GM12864 (cell line): ENCODE measurements at regions not wholly inside any gene's neighbourhood (a gene's known extent, or its start where the extent isn't known, plus 50 kb on each side); places are given as distances from the start of the nearest gene placed in this dataset.

ENCODE experiments used
- DNase-seq: peaks from one replicate; pipeline ENCODE4 v3.0.0-alpha.2; 2011; ENCODE audit warnings: low read depth
- H3K4me3 ChIP-seq: 2 replicates; pipeline ENCODE4 v1.5.1; 2011; ENCODE audit warnings: mild to moderate bottlenecking, low read depth, low read length, control low read depth
- CTCF ChIP-seq: IDR thresholded peaks from 2 replicates; pipeline ENCODE4 v1.5.1; 2011; ENCODE audit warnings: low read depth, mild to moderate bottlenecking, moderate library complexity, low read length, control low read depth, inconsistent platforms; ENCODE audit errors: missing control alignments

GRCh38 chr1:185368313-185368855 is 51.3 kb upstream of the IVNS1ABP start:
- no peak overlapping the region for H3K4me3 ChIP-seq
- DNase-seq: no peak
- no peak for TF ChIP-seq CTCF

GRCh38 chr1:185367218-185367617 is 50.2 kb upstream of the IVNS1ABP start:
- H3K4me3 ChIP-seq: no peak overlapping the region
- DNase-seq: no peak
- no peak for TF ChIP-seq CTCF
